Endodermal cell (in vitro differentiated cells): ENCODE measurements at regions not wholly inside any gene's neighbourhood (a gene's known extent, or its start where the extent isn't known, plus 50 kb on each side); places are given as distances from the start of the nearest gene placed in this dataset.

Experiments used
- DNase-seq: peaks from one replicate; pipeline ENCODE4 v3.0.0-alpha.2; 2017
- H3K27ac ChIP-seq: 2 replicates; pipeline ENCODE4 v1.5.1; 2013; ENCODE audit warnings: mild to moderate bottlenecking, low read depth, low read length, moderate library complexity
- H3K27me3 ChIP-seq: 2 replicates; pipeline ENCODE4 v1.6.1; 2013; ENCODE audit warnings: mild to moderate bottlenecking, low read length, moderate library complexity; ENCODE audit not compliant: insufficient read depth, control insufficient read depth, poor library complexity, severe bottlenecking
- H3K36me3 ChIP-seq: 2 replicates; pipeline ENCODE4 v1.7.0; 2013; ENCODE audit warnings: mild to moderate bottlenecking, low read length, moderate library complexity; ENCODE audit not compliant: control insufficient read depth, insufficient read depth
- H3K4me1 ChIP-seq: one replicate; pipeline ENCODE4 v1.7.0; 2013; ENCODE audit warnings: low read length; ENCODE audit not compliant: control insufficient read depth, insufficient read depth
- H3K4me3 ChIP-seq: 2 replicates; pipeline ENCODE4 v1.5.1; 2013; ENCODE audit warnings: mild to moderate bottlenecking, low read length, moderate library complexity
- H3K9ac ChIP-seq: 2 replicates; pipeline ENCODE4 v1.6.1; 2013; ENCODE audit warnings: mild to moderate bottlenecking, low read length, moderate library complexity; ENCODE audit not compliant: poor library complexity, severe bottlenecking; ENCODE audit errors: extremely low read depth
- H3K9me3 ChIP-seq: 2 replicates; pipeline ENCODE4 v1.6.1; 2013; ENCODE audit warnings: mild to moderate bottlenecking, low read length, moderate library complexity; ENCODE audit not compliant: control insufficient read depth
- H3K27ac Mint-ChIP-seq: 2 replicates; pipeline ENCODE4 v1.8.0; 2020; ENCODE audit warnings: mixed read lengths
- H3K27me3 Mint-ChIP-seq: 2 replicates; pipeline ENCODE4 v1.8.0; 2021; ENCODE audit warnings: mild to moderate bottlenecking, mixed read lengths; ENCODE audit not compliant: insufficient read depth
- H3K36me3 Mint-ChIP-seq: 2 replicates; pipeline ENCODE4 v1.8.0; 2020; ENCODE audit warnings: low read depth, mixed read lengths
- H3K4me1 Mint-ChIP-seq: 2 replicates; pipeline ENCODE4 v1.8.0; 2020; ENCODE audit warnings: mixed read lengths
- H3K4me3 Mint-ChIP-seq: 2 replicates; pipeline ENCODE4 v1.8.0; 2020; ENCODE audit warnings: mild to moderate bottlenecking, moderate library complexity, mixed read lengths
- H3K9me3 Mint-ChIP-seq: 2 replicates; pipeline ENCODE4 v1.8.0; 2020; ENCODE audit warnings: mild to moderate bottlenecking, mixed read lengths
- WGBS, 2 experiments: methylation state at CpG; one replicate each; pipeline versions ENCODE4 v1.1.5 to v1.1.7; 2013; ENCODE audit warnings: missing lambda C conversion rate in 2 of 2, mixed read lengths in 1 of 2; ENCODE audit not compliant: insufficient coverage in 1 of 2, insufficient read length in 1 of 2; 5-methylcytosine and 5-hydroxymethylcytosine counted together
- TF ChIP-seq, protein P1 (sequence below): fragments of 200-600 bp; sonication (generic); conservative IDR thresholded peaks from 2 replicates; pipeline ENCODE4 v1.5.0; 2021; ENCODE audit warnings: antibody characterized with exemption, mild to moderate bottlenecking

DNA sequence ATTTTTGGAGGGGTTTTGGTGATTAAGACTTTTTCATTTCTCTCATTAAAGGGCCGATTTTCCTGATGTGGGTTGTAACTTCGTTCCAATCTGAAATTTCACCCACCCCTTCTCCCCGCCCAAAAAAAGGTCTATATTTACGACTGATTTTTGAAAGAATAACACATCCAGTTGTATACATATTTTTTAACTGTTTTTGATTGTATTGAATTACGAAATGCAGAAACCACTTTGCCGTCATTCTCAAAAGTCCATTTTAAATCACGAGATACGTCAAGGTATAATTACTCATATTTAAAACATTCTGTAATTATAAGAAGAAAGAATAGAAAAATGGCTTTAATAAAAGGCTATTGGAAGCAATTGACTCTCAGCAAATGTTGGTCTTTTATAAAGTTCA lies 520.7 kb downstream of the MED13L start:
- WGBS, 2 experiments: 95% methylated on average over 3 of the region's 8 CpGs; no CpG with 5 or more reads in 1 of the 2 experiments
- Mint-ChIP-seq H3K4me3 (no peak overlapping the region), H3K36me3 (no peaks in the 10 kb centered on the region), H3K27me3 (no peaks in the 10 kb centered on the region), H3K27ac (no peak overlapping the region), H3K9me3 (no peaks in the 10 kb centered on the region), H3K4me1 (peaks cover 11% of the 10 kb centered on the region)
- TF ChIP-seq, protein P1, sequence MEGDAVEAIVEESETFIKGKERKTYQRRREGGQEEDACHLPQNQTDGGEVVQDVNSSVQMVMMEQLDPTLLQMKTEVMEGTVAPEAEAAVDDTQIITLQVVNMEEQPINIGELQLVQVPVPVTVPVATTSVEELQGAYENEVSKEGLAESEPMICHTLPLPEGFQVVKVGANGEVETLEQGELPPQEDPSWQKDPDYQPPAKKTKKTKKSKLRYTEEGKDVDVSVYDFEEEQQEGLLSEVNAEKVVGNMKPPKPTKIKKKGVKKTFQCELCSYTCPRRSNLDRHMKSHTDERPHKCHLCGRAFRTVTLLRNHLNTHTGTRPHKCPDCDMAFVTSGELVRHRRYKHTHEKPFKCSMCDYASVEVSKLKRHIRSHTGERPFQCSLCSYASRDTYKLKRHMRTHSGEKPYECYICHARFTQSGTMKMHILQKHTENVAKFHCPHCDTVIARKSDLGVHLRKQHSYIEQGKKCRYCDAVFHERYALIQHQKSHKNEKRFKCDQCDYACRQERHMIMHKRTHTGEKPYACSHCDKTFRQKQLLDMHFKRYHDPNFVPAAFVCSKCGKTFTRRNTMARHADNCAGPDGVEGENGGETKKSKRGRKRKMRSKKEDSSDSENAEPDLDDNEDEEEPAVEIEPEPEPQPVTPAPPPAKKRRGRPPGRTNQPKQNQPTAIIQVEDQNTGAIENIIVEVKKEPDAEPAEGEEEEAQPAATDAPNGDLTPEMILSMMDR: no peak
- Histone ChIP-seq H3K9ac (no peak overlapping the region), H3K9me3 (no peaks in the 10 kb centered on the region), H3K4me1 (no peaks in the 10 kb centered on the region), H3K4me3 (no peak overlapping the region), H3K27ac (no peak overlapping the region), H3K36me3 (no peaks in the 10 kb centered on the region), H3K27me3 (peaks cover 7% of the 10 kb centered on the region)
- no peak for DNase-seq

DNA sequence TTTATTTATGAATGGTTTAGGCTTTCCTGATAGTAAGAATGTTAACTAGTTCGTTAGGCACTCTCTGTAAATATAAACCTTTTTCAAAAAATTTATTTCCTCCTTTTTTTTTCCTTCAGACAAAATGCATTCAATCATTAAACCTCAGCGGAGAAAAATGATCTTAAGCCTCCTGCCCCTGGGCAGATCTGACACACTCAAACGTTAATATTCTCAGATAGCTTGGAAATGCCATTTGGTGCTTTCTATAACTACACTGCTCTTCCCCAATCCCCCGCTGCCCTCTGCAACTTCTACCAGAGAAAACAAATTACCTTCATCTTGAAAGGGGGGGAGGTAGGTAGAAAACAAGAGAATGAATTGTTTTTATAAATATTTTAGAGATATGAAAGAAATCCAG lies 521.2 kb downstream of the MED13L start:
- TF ChIP-seq, protein P1: no peak
- no peak overlapping the region for H3K27ac Mint-ChIP-seq
- H3K4me1 ChIP-seq: no peaks in the 10 kb centered on the region
- peaks cover 7% of the 10 kb centered on the region for H3K27me3 ChIP-seq
- H3K4me3 Mint-ChIP-seq: no peak overlapping the region
- DNase-seq: no peak
- H3K9me3 ChIP-seq: no peaks in the 10 kb centered on the region
- WGBS, 2 experiments: 70 to 75% methylated on average over 1 to 3 of the region's 4 CpGs
- H3K4me1 Mint-ChIP-seq: peaks cover 11% of the 10 kb centered on the region
- H3K27ac ChIP-seq: no peak overlapping the region
- no peaks in the 10 kb centered on the region for H3K36me3 Mint-ChIP-seq
- H3K9me3 Mint-ChIP-seq: no peaks in the 10 kb centered on the region
- no peak overlapping the region for H3K4me3 ChIP-seq
- no peak overlapping the region for H3K9ac ChIP-seq
- no peaks in the 10 kb centered on the region for H3K36me3 ChIP-seq
- H3K27me3 Mint-ChIP-seq: no peaks in the 10 kb centered on the region

DNA sequence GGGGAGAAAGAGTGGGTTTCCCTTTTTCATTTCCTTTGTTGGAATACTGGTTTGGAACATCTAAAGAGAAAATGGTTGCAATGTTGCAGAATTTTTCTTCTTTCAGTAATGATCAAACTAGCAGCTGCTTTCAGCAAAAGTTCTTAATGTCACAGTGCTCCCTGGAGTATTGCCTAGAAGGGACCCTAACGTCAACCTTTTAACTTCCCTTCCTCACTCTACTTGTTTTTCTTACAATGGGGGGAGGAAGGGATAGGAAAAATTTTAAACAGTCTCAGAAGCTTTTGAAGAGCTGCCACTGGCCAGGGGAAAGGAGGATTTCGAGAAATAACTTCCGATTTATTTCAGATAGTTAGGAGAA lies 521.8 kb downstream of the MED13L start:
- TF ChIP-seq, protein P1: no peak
- H3K36me3 ChIP-seq: no peaks in the 10 kb centered on the region
- DNase-seq: no peak
- no peak overlapping the region for H3K4me3 ChIP-seq
- no peak overlapping the region for H3K27ac ChIP-seq
- H3K4me3 Mint-ChIP-seq: no peak overlapping the region
- H3K9me3 ChIP-seq: no peaks in the 10 kb centered on the region
- H3K4me1 Mint-ChIP-seq: peaks cover 11% of the 10 kb centered on the region
- H3K27me3 ChIP-seq: peaks cover 7% of the 10 kb centered on the region
- no peak overlapping the region for H3K27ac Mint-ChIP-seq
- no peak overlapping the region for H3K9ac ChIP-seq
- WGBS, 2 experiments: 100% methylated on average over 1 of the region's 3 CpGs; no CpG with 5 or more reads in 1 of the 2 experiments
- H3K36me3 Mint-ChIP-seq: no peaks in the 10 kb centered on the region
- no peaks in the 10 kb centered on the region for H3K4me1 ChIP-seq
- H3K27me3 Mint-ChIP-seq: no peaks in the 10 kb centered on the region
- H3K9me3 Mint-ChIP-seq: no peaks in the 10 kb centered on the region
